Progenitor cell of endocrine pancreas (in vitro differentiated cells): ENCODE measurements at regions not wholly inside any gene's neighbourhood (a gene's known extent, or its start where the extent isn't known, plus 50 kb on each side); places are given as distances from the start of the nearest gene placed in this dataset.

Experiments used
- DNase-seq: peaks from one replicate; pipeline ENCODE4 v3.0.0; 2021; ENCODE audit warnings: low spot score; ENCODE audit not compliant: unreplicated experiment
- H3K27ac Mint-ChIP-seq: 2 replicates; pipeline ENCODE4 v1.8.0; 2021; ENCODE audit warnings: mild to moderate bottlenecking, moderate library complexity, mixed read lengths
- H3K27me3 Mint-ChIP-seq: 2 replicates; pipeline ENCODE4 v1.8.0; 2021; ENCODE audit warnings: mixed read lengths
- H3K36me3 Mint-ChIP-seq: 2 replicates; pipeline ENCODE4 v1.8.0; 2022; ENCODE audit warnings: mixed read lengths; ENCODE audit not compliant: insufficient read depth
- H3K4me1 Mint-ChIP-seq: 2 replicates; pipeline ENCODE4 v1.8.0; 2021; ENCODE audit warnings: low read depth, mixed read lengths
- H3K4me3 Mint-ChIP-seq: 2 replicates; pipeline ENCODE4 v1.8.0; 2021; ENCODE audit warnings: low read depth, mild to moderate bottlenecking, moderate library complexity, mixed read lengths
- H3K9me3 Mint-ChIP-seq: 2 replicates; pipeline ENCODE4 v1.8.0; 2021; ENCODE audit warnings: low read depth, mixed read lengths
- TF ChIP-seq, protein P1 (sequence below): fragments of 200-600 bp; sonication (generic); IDR thresholded peaks from one replicate; pipeline ENCODE4 v1.5.0; 2021; ENCODE audit warnings: antibody characterized with exemption, mild to moderate bottlenecking; ENCODE audit not compliant: unreplicated experiment

DNA sequence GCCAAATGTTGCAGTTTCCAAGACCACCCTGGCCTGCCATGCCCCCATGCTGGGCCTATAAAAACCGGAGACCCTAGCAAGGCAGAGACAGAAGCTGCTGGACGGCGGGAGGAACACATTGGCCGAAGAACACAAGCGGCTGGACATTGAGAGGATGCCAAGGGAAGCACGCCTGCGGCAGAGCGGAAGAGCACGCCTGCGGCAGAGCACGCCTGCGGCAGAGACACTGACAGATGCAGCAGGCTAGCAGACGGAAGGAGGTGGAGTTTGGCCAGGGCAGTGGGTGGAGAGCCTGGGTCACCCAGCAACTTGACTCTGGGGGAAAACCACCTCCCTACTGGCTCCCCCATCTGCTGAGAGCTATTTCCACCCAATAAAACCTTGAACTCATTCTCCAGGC, 322.3 kb upstream of the TBL1XR1 start:
- Mint-ChIP-seq H3K36me3 (peaks cover 3% of the 10 kb centered on the region), H3K9me3 (peaks cover 6% of the 10 kb centered on the region), H3K27ac (no peak overlapping the region), H3K27me3 (no peaks in the 10 kb centered on the region), H3K4me3 (no peak overlapping the region), H3K4me1 (peaks cover 33% of the 10 kb centered on the region)
- TF ChIP-seq, protein P1, sequence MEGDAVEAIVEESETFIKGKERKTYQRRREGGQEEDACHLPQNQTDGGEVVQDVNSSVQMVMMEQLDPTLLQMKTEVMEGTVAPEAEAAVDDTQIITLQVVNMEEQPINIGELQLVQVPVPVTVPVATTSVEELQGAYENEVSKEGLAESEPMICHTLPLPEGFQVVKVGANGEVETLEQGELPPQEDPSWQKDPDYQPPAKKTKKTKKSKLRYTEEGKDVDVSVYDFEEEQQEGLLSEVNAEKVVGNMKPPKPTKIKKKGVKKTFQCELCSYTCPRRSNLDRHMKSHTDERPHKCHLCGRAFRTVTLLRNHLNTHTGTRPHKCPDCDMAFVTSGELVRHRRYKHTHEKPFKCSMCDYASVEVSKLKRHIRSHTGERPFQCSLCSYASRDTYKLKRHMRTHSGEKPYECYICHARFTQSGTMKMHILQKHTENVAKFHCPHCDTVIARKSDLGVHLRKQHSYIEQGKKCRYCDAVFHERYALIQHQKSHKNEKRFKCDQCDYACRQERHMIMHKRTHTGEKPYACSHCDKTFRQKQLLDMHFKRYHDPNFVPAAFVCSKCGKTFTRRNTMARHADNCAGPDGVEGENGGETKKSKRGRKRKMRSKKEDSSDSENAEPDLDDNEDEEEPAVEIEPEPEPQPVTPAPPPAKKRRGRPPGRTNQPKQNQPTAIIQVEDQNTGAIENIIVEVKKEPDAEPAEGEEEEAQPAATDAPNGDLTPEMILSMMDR, result no peak
- no peak for DNase-seq

DNA sequence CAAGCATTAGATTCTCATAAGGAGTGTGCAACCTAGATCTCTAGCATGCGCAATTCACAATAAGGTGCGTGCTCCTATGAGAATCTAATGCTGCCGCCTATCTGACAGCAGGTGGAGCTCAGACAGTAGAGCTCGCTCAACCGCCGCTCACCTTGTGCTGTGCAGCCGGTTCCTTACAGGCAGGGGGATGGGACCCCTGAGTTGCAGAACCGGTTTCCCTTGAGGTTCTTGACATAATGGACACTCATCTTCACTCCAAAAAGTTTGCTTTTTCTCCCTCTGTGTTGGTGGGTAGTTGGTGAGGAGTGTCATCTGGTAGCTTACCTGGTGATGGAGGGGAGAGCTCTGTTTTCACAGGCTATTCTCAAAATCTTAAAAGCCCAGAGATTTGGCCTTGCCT, 324.0 kb upstream of the TBL1XR1 start:
- Mint-ChIP-seq H3K4me1 (peaks cover 38% of the 10 kb centered on the region), H3K27ac (peak overlapping the region; percentile 31), H3K4me3 (no peak overlapping the region), H3K9me3 (peaks cover 9% of the 10 kb centered on the region), H3K36me3 (peaks cover 3% of the 10 kb centered on the region), H3K27me3 (no peaks in the 10 kb centered on the region)
- peak; percentile 15 for DNase-seq
- TF ChIP-seq, protein P1, result peak; percentile 47

DNA sequence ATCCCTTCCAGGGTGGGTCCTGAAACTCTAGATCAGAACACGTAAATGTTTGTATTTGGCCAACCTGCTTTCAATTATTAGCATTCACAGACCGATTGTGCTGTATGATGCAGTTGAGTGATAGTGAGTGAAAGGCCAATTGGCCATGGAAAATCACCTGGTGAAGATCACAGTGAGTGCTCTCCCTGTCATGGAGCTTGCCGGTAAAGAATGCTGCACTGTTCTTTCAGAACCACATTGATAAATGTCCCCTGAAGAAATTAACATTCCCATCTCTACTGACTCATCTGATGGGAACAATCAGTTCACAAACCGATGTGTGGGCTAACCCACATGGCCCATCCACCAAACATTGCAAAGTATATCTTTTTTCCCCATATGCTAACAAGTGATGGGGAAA, 324.8 kb upstream of the TBL1XR1 start:
- peaks cover 38% of the 10 kb centered on the region for H3K4me1 Mint-ChIP-seq
- peaks cover 3% of the 10 kb centered on the region for H3K36me3 Mint-ChIP-seq
- TF ChIP-seq, protein P1, result no peak
- H3K27ac Mint-ChIP-seq, result no peak overlapping the region
- peaks cover 9% of the 10 kb centered on the region for H3K9me3 Mint-ChIP-seq
- no peak overlapping the region for H3K4me3 Mint-ChIP-seq
- H3K27me3 Mint-ChIP-seq, result no peaks in the 10 kb centered on the region
- no peak for DNase-seq

DNA sequence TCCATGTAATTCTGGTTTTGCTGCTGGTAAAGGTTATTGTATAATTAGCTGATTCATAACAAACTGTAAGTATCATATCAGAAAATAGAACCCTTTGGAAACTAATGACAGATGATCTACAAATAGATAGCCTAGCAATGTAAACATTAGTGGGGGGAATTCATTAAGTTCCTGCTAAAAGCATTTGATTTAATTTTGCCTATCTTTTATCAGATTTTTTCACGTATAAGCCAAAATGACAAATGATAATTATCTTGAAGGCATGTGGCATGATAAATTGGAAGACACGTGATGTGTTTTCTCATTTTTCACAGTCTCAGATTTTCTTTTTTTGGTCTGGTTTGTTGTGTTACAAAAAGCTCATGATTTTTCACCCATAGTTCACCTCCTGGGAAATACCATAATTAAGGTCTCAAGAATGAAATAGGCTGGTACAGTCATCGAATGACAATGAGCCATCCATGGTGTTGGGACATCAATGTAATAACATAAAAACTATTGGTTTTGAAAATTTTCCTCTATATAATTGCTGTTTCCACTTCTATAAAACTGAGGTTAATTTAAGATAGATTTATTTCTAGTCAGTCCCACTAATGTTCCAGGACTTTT, 325.9 kb upstream of the TBL1XR1 start:
- TF ChIP-seq, protein P1, result no peak
- H3K4me1 Mint-ChIP-seq, result peaks cover 38% of the 10 kb centered on the region
- H3K27me3 Mint-ChIP-seq, result no peaks in the 10 kb centered on the region
- DNase-seq, result no peak
- H3K36me3 Mint-ChIP-seq, result peaks cover 3% of the 10 kb centered on the region
- H3K9me3 Mint-ChIP-seq, result peaks cover 9% of the 10 kb centered on the region
- H3K27ac Mint-ChIP-seq, result peak overlapping the region; percentile 65
- no peak overlapping the region for H3K4me3 Mint-ChIP-seq

DNA sequence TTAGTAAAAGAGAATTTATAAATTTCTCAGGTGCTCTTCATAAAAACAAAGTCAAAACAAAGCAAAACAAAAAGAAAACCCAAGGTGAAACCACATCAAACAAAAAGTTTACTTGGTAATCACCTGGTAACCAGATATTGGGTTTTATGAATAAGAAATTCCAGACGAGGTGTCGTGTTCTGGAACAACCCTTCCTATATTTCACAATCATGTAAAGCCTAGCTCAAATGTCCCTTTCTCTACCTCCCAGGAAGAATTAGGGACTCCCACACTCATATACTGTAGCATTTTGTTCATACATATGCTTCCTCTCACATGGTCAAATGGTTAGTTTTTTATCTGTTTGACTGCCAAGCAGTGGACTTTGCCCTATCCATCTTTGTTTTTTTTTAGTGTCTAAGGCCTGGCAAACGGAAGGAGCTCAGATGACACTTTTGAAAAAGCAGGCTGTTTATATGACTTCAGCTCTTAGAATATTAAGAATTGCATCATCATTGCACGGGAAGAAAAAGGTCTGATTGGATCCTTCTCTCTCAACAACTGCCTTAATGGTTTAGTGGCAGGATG, 326.7 kb upstream of the TBL1XR1 start:
- Mint-ChIP-seq H3K9me3 (peaks cover 9% of the 10 kb centered on the region), H3K27me3 (no peaks in the 10 kb centered on the region), H3K4me1 (peaks cover 37% of the 10 kb centered on the region), H3K36me3 (peaks cover 3% of the 10 kb centered on the region), H3K27ac (no peak overlapping the region), H3K4me3 (no peak overlapping the region)
- TF ChIP-seq, protein P1, result no peak
- no peak for DNase-seq
